ENCODE measurements at regions not wholly inside any gene's neighbourhood (a gene's known extent, or its start where the extent isn't known, plus 50 kb on each side); places are given as distances from the start of the nearest gene placed in this dataset.

- no peak for DNase-seq
These were observed 267.1 kb downstream of the ADGB start for GRCh38 chr6:146865756-146866379.

- DNase-seq: no peak
These were observed 268.1 kb downstream of the ADGB start for GRCh38 chr6:146866731-146867414.

DNA sequence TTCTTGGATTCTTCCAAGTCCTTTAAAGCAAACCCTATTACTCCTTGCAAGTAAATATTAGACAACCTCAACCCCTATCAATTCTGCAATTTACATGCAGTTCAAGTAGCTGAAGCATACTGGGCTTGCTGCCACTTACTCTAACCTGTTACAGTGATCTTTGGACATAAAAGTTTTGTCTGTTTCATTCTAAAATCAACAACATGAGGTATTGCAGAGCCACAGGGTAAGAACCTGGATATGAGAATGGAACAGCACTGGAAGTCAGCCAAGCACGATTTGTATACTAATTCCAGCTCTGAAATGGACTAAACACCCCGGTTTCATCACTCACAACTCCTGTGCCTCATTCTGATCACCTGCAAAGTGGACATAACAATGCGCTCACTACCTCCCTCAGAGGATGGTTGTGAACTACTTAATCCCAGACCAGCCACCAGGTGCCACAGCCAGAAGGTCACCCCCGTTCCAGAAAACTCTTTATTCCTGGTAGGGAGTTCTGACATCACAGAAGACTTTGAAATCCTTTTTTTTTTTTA lies 270.0 kb downstream of the ADGB start:
- no peak for DNase-seq

- no peak for DNase-seq
These were observed 272.0 kb downstream of the ADGB start for GRCh38 chr6:146870760-146871159.

GRCh38 chr6:146871611-146872425 lies 273.0 kb downstream of the ADGB start:
- no peak for DNase-seq

GRCh38 chr6:146872426-146872785 lies 273.6 kb downstream of the ADGB start:
- no peak for DNase-seq

DNA sequence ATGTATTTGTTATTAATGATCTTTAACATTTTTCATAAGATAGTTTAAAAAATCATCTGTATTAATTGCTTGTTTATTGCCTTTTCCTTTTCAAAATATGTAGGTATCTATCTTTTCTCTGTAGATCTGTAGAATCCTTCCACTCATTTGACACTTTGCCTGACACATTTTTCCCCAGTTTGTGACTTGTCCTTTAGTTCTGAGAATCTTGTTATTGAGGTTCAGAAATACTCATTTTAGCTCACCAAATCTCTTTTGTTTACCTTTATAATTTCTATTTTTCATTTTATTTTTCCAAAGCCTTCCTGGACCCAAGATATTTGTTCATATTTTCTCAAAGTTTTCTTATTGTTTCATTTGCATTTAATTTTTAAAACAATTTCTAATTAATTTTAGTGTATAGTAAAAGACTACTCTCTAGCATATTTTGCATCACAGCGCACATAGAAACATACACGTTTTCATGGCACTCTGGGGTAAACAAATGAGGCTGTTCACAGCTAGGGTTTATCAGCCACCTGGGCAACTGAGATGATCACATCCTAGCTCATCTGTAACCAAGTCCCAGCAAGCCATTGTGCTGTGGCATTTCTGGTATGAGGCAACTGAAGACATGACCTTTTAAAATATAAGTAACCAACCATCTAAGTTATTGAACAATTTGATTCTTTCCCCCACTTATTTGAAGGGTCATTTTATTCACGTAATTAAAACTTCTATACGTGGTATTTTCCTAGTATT lies 275.7 kb downstream of the ADGB start:
- DNase-seq: no peak

- DNase-seq: no peak
These were observed 277.1 kb downstream of the ADGB start for GRCh38 chr6:146875927-146876270.

DNA sequence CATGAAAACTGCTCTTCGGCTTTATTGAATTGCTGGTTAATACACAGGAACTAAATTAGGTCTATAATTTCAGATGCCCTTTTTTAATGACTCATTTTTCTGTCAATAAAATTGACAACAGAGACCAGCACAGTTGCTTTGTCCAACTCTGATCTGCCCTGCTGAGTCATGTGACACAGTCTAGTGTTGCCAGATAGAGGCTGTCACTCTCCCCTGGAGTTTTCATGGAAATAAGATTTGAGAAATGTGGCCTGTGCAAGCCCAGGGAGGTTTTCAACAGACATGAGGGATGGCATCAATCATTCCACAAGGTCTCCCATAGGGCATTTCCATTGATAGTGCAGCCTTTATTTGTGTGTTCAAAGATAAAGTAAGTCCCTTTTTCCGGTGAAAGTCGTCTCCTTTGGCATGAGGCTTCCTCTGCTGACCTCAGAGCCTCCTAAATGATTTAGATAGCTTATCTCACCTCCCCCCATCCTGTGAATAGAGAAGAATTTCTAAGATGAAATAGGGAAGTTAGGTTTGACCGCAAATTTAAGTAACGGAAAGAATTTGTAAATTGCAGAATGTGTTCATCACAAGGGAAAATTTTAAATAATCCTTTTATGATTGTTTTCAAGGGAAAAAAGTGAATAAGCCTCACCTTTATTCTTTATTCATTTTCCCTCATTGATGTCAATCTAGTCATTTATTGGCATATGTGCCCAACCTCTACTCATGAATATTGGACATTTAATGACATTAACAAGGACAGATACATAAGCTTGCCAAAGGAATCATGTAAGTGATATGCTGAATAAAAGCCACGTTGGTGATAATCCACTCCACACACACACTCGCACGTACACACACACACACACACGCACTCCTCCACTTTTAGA lies 277.7 kb downstream of the ADGB start:
- DNase-seq: no peak

DNA sequence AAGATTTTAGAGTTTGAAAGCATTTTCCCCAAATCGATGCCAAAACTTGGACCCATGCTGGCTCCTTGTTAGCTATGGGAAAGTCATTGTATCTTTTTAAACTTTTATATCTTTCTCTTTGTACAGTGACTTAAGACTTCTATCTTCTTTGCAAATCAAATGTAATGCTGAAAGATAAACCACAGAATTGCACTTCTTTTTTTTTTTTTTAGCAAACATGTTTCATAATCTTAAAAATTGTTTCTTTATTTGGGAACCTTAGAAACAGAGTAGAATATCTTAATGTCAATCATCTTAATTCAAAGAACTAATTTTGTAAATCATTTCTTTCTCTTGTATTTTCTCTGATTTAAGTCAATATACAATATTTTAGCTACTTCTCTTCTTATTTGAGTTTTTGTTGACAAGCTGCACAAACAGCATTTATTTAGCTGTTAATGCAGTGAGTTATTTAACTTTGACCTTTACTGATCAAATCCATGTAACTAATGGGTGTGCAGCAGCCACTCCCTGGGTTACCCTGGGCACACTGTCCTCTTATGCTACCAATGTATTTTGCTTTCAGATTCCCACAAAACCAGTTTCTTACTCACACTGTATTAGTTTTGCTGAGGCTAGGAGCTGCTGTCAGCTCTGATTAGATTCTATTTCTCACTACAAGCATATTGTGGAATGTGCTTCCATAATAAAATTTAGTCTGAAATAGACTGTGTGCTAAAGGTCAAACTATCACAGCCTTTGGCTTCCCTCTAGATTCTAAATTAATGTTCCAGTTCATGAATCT lies 279.6 kb downstream of the ADGB start:
- no peak for DNase-seq

DNA sequence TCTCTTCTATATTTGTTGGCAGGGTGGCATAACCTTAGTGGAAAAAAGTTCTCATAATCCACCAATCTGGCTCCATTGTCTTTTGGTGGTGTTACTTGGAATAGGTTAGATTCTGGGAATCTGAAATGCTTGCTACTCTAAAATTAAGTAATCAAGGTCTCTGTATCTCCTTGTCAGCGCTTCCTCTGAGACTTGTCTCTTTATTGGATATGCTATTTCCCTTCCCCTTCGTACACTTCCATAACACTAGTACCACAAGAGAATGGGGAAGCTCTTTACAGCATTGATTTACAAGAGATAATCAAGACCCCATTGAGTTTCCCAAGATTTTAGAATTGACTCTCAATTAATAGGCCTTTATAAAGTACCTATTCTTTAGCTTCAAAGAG lies 280.2 kb downstream of the ADGB start:
- DNase-seq: no peak

DNA sequence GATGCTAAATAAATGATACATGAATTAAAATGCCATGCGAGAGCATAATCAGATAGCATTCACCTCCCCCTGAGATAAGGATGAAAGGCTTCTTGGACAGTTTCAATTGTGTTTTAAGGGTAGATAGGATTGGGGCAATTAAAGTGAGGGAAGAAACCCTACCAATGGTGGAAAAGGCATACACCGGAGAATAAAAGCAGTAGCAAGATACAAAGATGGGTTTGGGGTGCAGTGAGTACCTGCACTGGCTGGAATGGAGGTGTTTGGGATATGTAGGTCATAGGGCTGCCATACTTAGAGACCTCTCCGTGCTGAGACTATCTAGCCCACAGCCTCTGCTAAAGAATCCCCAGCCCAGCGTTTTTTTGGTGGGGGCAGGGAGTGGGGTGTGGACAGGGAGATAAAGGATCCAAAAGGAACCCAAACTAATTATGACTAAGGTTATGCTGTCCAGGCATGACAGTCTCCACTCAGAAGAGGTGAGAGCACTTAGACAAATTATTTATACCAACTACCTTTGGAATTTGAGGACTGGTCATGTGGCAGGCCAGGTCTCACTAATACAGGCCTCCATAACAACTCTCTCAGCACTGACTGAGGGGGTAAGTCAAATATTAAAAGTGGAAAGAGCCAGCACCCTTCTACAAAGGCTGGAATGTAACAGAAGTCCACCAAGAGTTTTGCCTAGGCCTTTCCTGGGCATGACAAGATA lies 280.8 kb downstream of the ADGB start:
- DNase-seq: no peak

DNA sequence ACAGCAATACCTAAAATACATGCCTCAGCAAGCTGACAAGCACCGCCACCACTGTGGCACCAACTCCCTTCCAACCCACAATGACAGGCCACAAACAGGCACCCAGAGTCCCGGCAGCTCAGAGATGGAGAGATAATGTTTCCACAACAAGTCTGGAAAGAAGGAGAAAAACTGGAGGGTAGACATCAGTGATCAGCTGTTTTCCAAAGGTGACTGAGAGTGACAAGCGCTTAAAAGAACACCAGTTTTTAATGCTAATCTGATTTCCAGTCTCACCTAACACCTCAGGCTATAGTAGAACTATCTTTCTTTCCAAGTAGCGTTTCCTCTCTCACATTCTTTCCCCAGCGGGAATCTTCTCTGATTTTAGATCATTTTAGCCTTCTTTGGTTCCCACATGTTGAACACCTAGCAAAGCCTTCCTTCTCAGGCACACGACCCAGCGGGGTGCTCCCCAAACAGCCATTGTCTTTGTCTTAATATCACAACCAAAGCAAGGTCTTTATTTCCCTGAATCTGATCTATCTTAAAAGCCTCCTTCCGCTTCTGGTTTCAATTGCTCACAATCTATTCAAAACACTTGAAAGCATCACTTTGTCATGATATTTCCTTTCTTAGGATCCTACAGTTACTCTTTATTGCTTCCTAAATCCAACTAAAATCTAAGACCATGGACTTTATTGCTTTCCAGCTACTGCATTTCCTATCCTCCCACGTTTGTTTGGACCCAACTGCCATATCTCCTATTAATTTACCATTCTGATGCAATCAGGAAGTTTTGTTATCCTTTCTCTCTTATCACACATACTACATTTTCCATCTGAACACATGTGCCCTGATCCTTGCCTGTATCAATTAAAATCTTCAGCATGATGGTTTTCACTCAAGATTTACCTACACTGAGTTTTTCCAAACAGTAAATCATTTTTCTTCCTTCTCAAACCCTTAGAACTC lies 282.7 kb downstream of the ADGB start:
- DNase-seq: no peak

DNA sequence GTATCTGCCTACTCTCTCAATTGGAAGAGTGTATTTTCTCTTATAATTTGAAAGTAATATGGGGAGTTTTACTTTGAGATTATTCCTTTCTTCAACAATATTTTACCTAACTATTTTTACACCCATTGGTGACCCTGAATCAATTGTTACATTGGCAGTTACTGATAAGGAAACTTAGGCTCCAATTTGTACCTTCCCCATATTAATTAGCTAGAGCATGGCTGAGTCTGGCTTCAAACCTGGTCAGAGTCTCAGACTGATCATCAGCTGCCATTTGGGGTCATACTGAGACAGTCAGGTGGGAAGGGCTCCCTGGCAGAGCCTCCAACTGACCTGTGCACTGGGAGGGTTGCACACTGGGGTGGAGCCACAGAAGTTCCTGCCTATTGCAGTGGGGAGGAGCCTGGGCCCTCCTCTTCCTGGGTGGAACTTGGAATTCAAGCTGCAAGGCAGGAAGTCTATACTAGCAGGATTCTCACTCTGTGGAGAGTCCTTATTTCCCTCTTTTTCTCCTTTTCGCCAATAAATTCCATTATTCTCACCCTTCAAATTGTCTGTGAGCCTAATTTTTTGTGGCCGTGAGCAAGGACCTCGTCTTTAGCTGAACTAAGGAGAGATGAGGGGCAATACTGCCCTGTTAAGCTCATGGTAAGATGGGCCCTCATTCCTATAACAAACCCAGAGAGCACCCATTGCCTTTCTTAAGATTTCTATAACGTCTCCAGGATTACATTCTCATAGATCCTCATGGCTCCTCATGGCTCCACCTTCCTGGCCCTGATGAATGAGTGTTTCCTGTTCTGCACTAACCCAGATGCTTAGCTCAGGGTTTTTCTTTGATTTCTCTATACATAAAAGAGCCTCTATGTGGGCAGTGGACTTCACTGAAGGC lies 285.1 kb downstream of the ADGB start:
- no peak for DNase-seq

DNA sequence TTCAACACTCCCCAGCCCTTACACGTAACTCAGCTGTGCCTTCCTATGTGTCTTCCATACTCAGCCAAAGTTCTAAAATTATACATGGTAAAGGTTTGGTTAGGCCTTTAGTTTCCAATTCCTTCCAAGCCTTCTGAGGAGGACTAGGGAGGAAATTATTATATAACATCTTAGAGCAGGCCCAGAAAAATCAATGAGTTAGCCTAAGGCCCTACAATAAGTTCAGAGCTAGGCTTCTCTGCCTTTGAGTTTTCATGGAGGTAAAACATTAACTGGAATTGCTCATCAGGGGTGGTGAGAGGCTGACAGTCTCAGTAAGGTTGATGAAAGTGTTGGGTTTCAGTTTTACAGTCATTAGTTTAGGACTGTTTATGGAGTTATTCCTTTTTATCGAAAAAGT lies 286.0 kb downstream of the ADGB start:
- no peak for DNase-seq

- no peak for DNase-seq
These were observed 287.1 kb downstream of the ADGB start for GRCh38 chr6:146885708-146886457.

All from left kidney (tissue), 1 donor.